ENCODE measurements at regions not wholly inside any gene's neighbourhood (a gene's known extent, or its start where the extent isn't known, plus 50 kb on each side); places are given as distances from the start of the nearest gene placed in this dataset.
"Not testable (repeated sequence)": the region's sequence is repeated elsewhere in the genome, so short reads cannot be mapped to it uniquely, and the experiment has no call there.

- H3K4me1 ChIP-seq (ENCODE audit: insufficient read depth, low read length) = no peaks in the 10 kb centered on the region
- no peak overlapping the region for H3K9ac ChIP-seq (ENCODE audit: low read depth, low read length)
- no peaks in the 10 kb centered on the region for H3K9me3 ChIP-seq (ENCODE audit: control insufficient read depth, insufficient read depth, low read length)
- H3K36me3 ChIP-seq (ENCODE audit: insufficient read depth, low read length) = no peaks in the 10 kb centered on the region
Measured at GRCh38 chr11:92035488-92035887, 189.1 kb upstream of the FAT3 start.

GRCh38 chr11:92027136-92027535 lies 197.5 kb upstream of the FAT3 start:
- peak overlapping the region; percentile 68 for H3K9ac ChIP-seq (ENCODE audit: low read depth, low read length)
- H3K4me1 ChIP-seq (ENCODE audit: insufficient read depth, low read length); H3K36me3 ChIP-seq (ENCODE audit: insufficient read depth, low read length); H3K9me3 ChIP-seq (ENCODE audit: control insufficient read depth, insufficient read depth, low read length): not testable (repeated sequence)

GRCh38 chr11:92026664-92027063 lies 198.0 kb upstream of the FAT3 start:
- no peaks in the 10 kb centered on the region for H3K9me3 ChIP-seq (ENCODE audit: control insufficient read depth, insufficient read depth, low read length)
- H3K9ac ChIP-seq (ENCODE audit: low read depth, low read length) = peak overlapping the region; percentile 68
- H3K4me1 ChIP-seq (ENCODE audit: insufficient read depth, low read length) = no peaks in the 10 kb centered on the region
- H3K36me3 ChIP-seq (ENCODE audit: insufficient read depth, low read length) = no peaks in the 10 kb centered on the region

- Histone ChIP-seq H3K9me3 (ENCODE audit: control insufficient read depth, insufficient read depth, low read length) (no peaks in the 10 kb centered on the region), H3K9ac (ENCODE audit: low read depth, low read length) (no peak overlapping the region), H3K36me3 (ENCODE audit: insufficient read depth, low read length) (no peaks in the 10 kb centered on the region), H3K4me1 (ENCODE audit: insufficient read depth, low read length) (no peaks in the 10 kb centered on the region)
Measured at GRCh38 chr11:92024788-92025187, 199.8 kb upstream of the FAT3 start.

- Histone ChIP-seq H3K4me1 (ENCODE audit: insufficient read depth, low read length) (no peaks in the 10 kb centered on the region), H3K9ac (ENCODE audit: low read depth, low read length) (no peak overlapping the region), H3K9me3 (ENCODE audit: control insufficient read depth, insufficient read depth, low read length) (no peaks in the 10 kb centered on the region), H3K36me3 (ENCODE audit: insufficient read depth, low read length) (no peaks in the 10 kb centered on the region)
Measured at GRCh38 chr11:92022499-92022898, 202.1 kb upstream of the FAT3 start.

GRCh38 chr11:92018332-92018731 lies 206.3 kb upstream of the FAT3 start:
- no peaks in the 10 kb centered on the region for H3K36me3 ChIP-seq (ENCODE audit: insufficient read depth, low read length)
- no peaks in the 10 kb centered on the region; the same call in 1 of the 2 replicates for H3K9me3 ChIP-seq (ENCODE audit: control insufficient read depth, insufficient read depth, low read length)
- no peak overlapping the region for H3K9ac ChIP-seq (ENCODE audit: low read depth, low read length)
- no peaks in the 10 kb centered on the region for H3K4me1 ChIP-seq (ENCODE audit: insufficient read depth, low read length)

- Histone ChIP-seq H3K9me3 (ENCODE audit: control insufficient read depth, insufficient read depth, low read length) (no peaks in the 10 kb centered on the region), H3K4me1 (ENCODE audit: insufficient read depth, low read length) (no peaks in the 10 kb centered on the region), H3K9ac (ENCODE audit: low read depth, low read length) (no peak overlapping the region), H3K36me3 (ENCODE audit: insufficient read depth, low read length) (no peaks in the 10 kb centered on the region)
Measured at GRCh38 chr11:92008249-92008648, 216.4 kb upstream of the FAT3 start.

GRCh38 chr11:92002568-92002967 lies 222.1 kb upstream of the FAT3 start:
- no peaks in the 10 kb centered on the region for H3K36me3 ChIP-seq (ENCODE audit: insufficient read depth, low read length)
- no peaks in the 10 kb centered on the region for H3K9me3 ChIP-seq (ENCODE audit: control insufficient read depth, insufficient read depth, low read length)
- H3K9ac ChIP-seq (ENCODE audit: low read depth, low read length) = no peak overlapping the region
- no peaks in the 10 kb centered on the region for H3K4me1 ChIP-seq (ENCODE audit: insufficient read depth, low read length)

GRCh38 chr11:91998481-91998880 lies 226.1 kb upstream of the FAT3 start:
- no peaks in the 10 kb centered on the region for H3K36me3 ChIP-seq (ENCODE audit: insufficient read depth, low read length)
- H3K9ac ChIP-seq (ENCODE audit: low read depth, low read length) = no peak overlapping the region
- H3K4me1 ChIP-seq (ENCODE audit: insufficient read depth, low read length) = no peaks in the 10 kb centered on the region
- H3K9me3 ChIP-seq (ENCODE audit: control insufficient read depth, insufficient read depth, low read length) = no peaks in the 10 kb centered on the region

- no peaks in the 10 kb centered on the region for H3K4me1 ChIP-seq (ENCODE audit: insufficient read depth, low read length)
- no peak overlapping the region for H3K9ac ChIP-seq (ENCODE audit: low read depth, low read length)
- H3K36me3 ChIP-seq (ENCODE audit: insufficient read depth, low read length) = no peaks in the 10 kb centered on the region
- no peaks in the 10 kb centered on the region for H3K9me3 ChIP-seq (ENCODE audit: control insufficient read depth, insufficient read depth, low read length)
Measured at GRCh38 chr11:91997226-91997625, 227.4 kb upstream of the FAT3 start.

GRCh38 chr11:91996526-91996925 lies 228.1 kb upstream of the FAT3 start:
- no peaks in the 10 kb centered on the region for H3K36me3 ChIP-seq (ENCODE audit: insufficient read depth, low read length)
- H3K4me1 ChIP-seq (ENCODE audit: insufficient read depth, low read length) = no peaks in the 10 kb centered on the region
- H3K9ac ChIP-seq (ENCODE audit: low read depth, low read length) = no peak overlapping the region
- H3K9me3 ChIP-seq (ENCODE audit: control insufficient read depth, insufficient read depth, low read length) = no peaks in the 10 kb centered on the region

GRCh38 chr11:91988443-91988842 lies 236.2 kb upstream of the FAT3 start:
- not testable (repeated sequence) for H3K4me1 ChIP-seq (ENCODE audit: insufficient read depth, low read length); H3K9ac ChIP-seq (ENCODE audit: low read depth, low read length); H3K36me3 ChIP-seq (ENCODE audit: insufficient read depth, low read length); H3K9me3 ChIP-seq (ENCODE audit: control insufficient read depth, insufficient read depth, low read length)

- peaks cover 3% of the 10 kb centered on the region; the same call in 1 of the 2 replicates for H3K9me3 ChIP-seq (ENCODE audit: control insufficient read depth, insufficient read depth, low read length)
- no peaks in the 10 kb centered on the region for H3K36me3 ChIP-seq (ENCODE audit: insufficient read depth, low read length)
- no peak overlapping the region for H3K9ac ChIP-seq (ENCODE audit: low read depth, low read length)
- H3K4me1 ChIP-seq (ENCODE audit: insufficient read depth, low read length) = peaks cover 9% of the 10 kb centered on the region; the same call in 1 of the 2 replicates
Measured at GRCh38 chr11:91986218-91986617, 238.4 kb upstream of the FAT3 start.

GRCh38 chr11:91984033-91984584 lies 240.5 kb upstream of the FAT3 start:
- Histone ChIP-seq H3K9me3 (ENCODE audit: control insufficient read depth, insufficient read depth, low read length) (peaks cover 3% of the 10 kb centered on the region; the same call in 1 of the 2 replicates), H3K9ac (ENCODE audit: low read depth, low read length) (no peak overlapping the region), H3K4me1 (ENCODE audit: insufficient read depth, low read length) (peaks cover 9% of the 10 kb centered on the region; the same call in 1 of the 2 replicates), H3K36me3 (ENCODE audit: insufficient read depth, low read length) (no peaks in the 10 kb centered on the region)

GRCh38 chr11:91981995-91982394 lies 242.6 kb upstream of the FAT3 start:
- Histone ChIP-seq H3K9ac (ENCODE audit: low read depth, low read length) (no peak overlapping the region), H3K4me1 (ENCODE audit: insufficient read depth, low read length) (peaks cover 9% of the 10 kb centered on the region; the same call in 1 of the 2 replicates), H3K36me3 (ENCODE audit: insufficient read depth, low read length) (no peaks in the 10 kb centered on the region), H3K9me3 (ENCODE audit: control insufficient read depth, insufficient read depth, low read length) (no peaks in the 10 kb centered on the region)

- Histone ChIP-seq H3K36me3 (ENCODE audit: insufficient read depth, low read length) (no peaks in the 10 kb centered on the region), H3K9ac (ENCODE audit: low read depth, low read length) (no peak overlapping the region), H3K9me3 (ENCODE audit: control insufficient read depth, insufficient read depth, low read length) (no peaks in the 10 kb centered on the region), H3K4me1 (ENCODE audit: insufficient read depth, low read length) (no peaks in the 10 kb centered on the region)
Measured at GRCh38 chr11:91979775-91980174, 244.8 kb upstream of the FAT3 start.

Data from ES-I3 (cell line).